ENCODE measurements at regions not wholly inside any gene's neighbourhood (a gene's known extent, or its start where the extent isn't known, plus 50 kb on each side); places are given as distances from the start of the nearest gene placed in this dataset.

- DNase-seq (ENCODE audit: low read depth in 4 of 4, low spot score in 2 of 4), result no peak
These were observed 181.9 kb upstream of the PPARGC1A start for GRCh38 chr4:24071612-24072372.

- DNase-seq (ENCODE audit: low read depth in 4 of 4, low spot score in 2 of 4), result no peak
These were observed 180.3 kb upstream of the PPARGC1A start for GRCh38 chr4:24070117-24070516.

GRCh38 chr4:24067367-24068193 lies 177.7 kb upstream of the PPARGC1A start:
- no peak for DNase-seq (ENCODE audit: low read depth in 4 of 4, low spot score in 2 of 4)

GRCh38 chr4:24065974-24066373 lies 176.1 kb upstream of the PPARGC1A start:
- DNase-seq (ENCODE audit: low read depth in 4 of 4, low spot score in 2 of 4), result no peak

GRCh38 chr4:24063731-24064130 lies 173.9 kb upstream of the PPARGC1A start:
- DNase-seq (ENCODE audit: low read depth in 4 of 4, low spot score in 2 of 4), result no peak

- no peak for DNase-seq (ENCODE audit: low read depth in 4 of 4, low spot score in 2 of 4)
These were observed 171.1 kb upstream of the PPARGC1A start for GRCh38 chr4:24060932-24061331.

DNA sequence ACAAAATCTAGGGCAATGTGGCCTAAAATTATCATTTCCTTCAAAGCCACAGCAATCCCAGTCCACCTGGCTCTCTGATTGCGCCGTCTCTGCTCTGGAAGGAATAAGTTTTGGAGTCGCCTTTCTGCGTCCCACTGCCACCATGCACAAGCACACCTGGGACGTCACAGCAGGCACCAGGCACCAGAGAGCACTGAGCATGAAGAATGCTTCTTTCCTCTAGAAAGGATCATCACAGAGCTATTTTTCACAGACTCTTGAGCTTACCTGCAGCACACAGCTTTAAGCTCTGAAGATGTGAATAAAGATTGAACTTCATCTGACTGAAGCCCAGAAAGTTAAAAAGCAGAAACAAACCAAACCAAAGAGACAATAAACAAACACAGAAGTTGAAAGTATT lies 170.0 kb upstream of the PPARGC1A start:
- DNase-seq (ENCODE audit: low read depth in 4 of 4, low spot score in 2 of 4), result no peak

DNA sequence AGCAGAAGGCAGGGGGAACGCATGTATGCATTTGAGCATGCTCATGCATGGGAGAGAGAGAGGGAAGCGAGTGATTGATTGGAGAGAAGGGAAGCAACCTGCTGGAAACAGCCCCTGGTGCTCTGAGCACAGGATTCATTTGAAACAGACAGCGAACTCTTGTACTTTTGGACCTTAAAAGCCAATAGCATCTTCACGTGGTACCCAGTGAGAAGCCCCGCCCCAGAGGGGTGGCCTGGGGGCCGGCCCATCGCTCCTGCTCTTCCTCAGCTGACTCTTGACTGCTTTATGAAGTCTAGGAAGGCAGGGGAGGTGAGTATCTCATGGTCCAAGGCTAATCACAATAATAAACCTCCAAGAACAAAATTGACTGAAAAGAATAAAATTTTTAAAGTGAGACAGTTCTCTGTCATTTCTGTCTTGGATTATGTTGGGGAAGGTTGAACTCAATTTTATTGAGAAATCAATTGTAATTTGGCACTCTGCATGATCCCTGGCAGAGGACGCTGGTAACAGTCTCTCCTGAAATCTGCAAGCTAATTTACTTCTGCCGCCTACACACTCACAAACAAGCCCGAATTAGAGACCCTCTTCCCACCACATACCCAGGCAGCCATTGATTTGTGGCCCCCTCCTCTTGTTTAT lies 168.2 kb upstream of the PPARGC1A start:
- DNase-seq (ENCODE audit: low read depth in 4 of 4, low spot score in 2 of 4), result no peak

GRCh38 chr4:24056289-24056688 lies 166.4 kb upstream of the PPARGC1A start:
- no peak for DNase-seq (ENCODE audit: low read depth in 4 of 4, low spot score in 2 of 4)

GRCh38 chr4:24055623-24056022 lies 165.8 kb upstream of the PPARGC1A start:
- DNase-seq (ENCODE audit: low read depth in 4 of 4, low spot score in 2 of 4), result no peak

DNA sequence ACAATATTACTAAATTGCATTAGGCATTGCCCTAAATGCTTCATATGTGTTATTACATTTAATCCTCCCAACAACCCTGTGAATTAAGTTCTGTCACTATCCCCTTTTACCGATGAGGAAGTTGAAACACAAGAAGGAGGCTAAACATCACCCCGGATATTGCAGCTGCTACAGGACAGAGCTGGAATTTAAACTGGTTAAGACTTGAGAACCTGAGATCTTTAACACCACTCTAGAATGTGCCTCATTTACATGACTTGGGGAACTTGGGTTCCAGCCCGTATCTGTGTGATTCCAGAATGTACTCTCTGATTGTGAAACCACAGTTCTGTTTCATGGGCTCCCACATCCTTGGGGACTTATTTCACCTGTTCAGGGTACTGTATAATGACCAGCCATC lies 165.1 kb upstream of the PPARGC1A start:
- no peak for DNase-seq (ENCODE audit: low read depth in 4 of 4, low spot score in 2 of 4)

GRCh38 chr4:24053934-24054333 lies 164.1 kb upstream of the PPARGC1A start:
- no peak for DNase-seq (ENCODE audit: low read depth in 4 of 4, low spot score in 2 of 4)

DNA sequence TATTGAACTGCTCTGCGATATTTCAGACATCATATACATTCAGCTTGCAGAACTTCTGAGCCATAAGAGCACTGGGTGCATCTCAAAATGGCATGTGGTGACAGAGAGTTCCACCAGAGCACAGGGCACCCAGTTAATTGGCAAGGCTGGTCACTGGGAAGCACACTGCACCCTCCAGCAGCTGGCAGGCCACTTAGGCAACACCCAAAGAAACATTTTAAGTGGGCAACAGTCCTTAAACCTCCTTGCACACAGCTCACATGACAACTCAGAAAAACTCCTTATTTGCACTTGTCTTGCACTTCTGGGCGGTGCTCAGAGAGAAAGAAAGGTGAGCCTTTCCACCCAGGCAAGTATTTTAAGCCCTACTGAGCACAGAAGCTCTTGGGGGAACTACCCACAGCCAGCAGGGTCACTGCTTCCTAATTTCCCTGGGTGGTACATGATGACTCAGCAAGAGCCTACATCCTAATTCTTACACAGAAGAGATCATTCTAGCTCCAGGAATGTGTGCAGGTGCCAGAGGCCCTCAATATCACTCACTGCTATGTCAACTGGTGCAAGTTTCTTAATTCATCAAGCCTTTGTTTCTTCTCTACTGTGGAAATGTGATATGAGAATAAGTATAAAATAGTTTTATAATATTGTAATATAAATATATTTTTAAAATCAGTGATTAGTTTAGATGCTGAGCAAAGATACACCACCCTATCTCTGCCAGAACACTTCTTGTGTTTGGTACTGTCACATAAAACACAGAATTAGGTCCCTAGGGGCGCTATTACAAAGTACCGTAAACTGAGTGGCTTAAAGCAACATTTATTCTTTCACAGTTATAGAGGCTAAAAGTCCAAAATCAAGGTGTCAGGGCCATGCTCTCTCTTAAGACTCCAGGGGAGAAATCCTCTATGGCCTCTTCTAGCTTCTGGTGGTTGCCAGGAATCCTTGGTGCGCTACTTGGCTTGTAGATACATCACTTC lies 155.1 kb upstream of the PPARGC1A start:
- DNase-seq (ENCODE audit: low read depth in 4 of 4, low spot score in 2 of 4), result no peak

DNA sequence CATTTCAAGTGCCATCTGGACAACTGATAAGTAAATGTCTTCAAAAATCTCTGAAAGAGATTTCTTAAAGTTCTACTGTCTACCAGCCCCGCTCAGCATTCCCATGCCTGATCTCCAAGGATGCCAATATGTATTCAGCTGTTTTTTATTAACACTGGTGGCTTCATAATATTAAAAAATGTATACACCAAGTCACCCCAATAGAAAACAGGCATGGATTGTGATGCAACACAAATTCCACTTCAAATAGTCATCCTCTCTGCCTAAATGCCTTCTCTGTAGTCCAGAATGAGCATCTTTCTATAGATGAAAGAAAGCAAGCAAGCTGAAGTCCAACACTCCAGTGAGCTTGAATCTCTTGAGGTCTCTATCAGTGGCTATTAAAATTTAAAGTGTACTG lies 152.2 kb upstream of the PPARGC1A start:
- DNase-seq (ENCODE audit: low read depth in 4 of 4, low spot score in 2 of 4), result no peak

GRCh38 chr4:24040811-24041210 lies 151.0 kb upstream of the PPARGC1A start:
- no peak for DNase-seq (ENCODE audit: low read depth in 4 of 4, low spot score in 2 of 4)

DNA sequence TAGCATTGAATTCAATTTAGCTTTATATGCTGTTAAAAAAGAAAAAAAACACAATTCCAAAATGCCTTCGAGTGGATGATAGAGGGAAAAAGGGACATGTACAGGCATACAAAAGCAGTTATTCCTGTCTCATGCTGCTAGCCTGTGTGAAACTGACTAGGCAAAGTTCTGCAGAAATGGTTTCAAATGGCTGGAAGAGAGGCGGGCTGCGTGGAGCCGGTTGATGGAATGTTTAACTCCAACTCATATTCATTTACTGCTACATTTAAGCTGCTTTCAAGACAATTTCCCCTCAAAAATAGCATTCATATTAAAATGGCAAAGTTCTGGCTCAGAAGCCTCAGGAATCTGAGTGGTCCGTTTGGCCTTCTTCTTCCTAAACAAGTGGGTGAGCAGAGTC lies 143.8 kb upstream of the PPARGC1A start:
- no peak for DNase-seq (ENCODE audit: low read depth in 4 of 4, low spot score in 2 of 4)

GRCh38 chr4:24032371-24032989 lies 142.6 kb upstream of the PPARGC1A start:
- no peak for DNase-seq (ENCODE audit: low read depth in 4 of 4, low spot score in 2 of 4)

- no peak for DNase-seq (ENCODE audit: low read depth in 4 of 4, low spot score in 2 of 4)
These were observed 136.7 kb upstream of the PPARGC1A start for GRCh38 chr4:24026596-24026995.

DNA sequence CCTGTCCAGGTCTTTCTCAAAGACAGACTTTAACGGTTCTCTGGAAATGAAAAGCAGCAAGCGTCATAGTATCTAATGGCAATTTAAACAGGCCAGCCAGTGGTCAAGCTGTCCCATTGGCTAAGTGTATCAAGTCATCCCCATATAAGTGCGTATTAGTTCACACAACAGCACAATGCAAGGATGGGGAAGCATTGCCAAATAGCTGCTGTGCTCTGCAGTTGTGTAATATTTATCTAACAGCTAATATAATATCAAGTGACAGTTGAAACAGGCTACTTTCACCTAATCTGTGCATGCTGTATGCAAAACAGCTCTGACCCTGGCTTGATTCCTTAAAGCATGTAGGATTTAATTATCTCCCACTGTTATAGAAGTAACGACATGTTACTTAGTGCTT lies 134.8 kb upstream of the PPARGC1A start:
- DNase-seq (ENCODE audit: low read depth in 4 of 4, low spot score in 2 of 4), result no peak

DNA sequence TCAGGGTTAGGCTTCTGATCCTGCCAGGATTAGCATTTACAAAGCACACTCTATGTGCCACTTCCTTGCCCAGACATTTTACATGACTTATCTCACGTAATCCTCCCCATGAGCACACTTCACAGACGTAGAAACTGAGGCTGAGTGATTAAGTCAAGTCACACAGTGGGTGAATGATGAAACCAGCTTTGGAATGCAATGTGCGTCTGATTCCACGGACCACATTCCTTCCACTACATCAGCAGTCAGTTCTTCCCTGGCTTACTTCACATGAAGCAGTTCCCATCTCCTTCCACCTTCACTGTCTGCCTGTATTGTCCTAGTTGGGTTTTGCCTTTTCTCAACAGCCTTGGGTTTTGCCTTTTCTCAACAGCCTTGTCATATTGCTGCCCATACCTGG lies 134.3 kb upstream of the PPARGC1A start:
- DNase-seq (ENCODE audit: low read depth in 4 of 4, low spot score in 2 of 4), result no peak

Measured in left renal cortex interstitium (tissue), 4 donors.